Panc1 (cell line): ENCODE measurements at regions not wholly inside any gene's neighbourhood (a gene's known extent, or its start where the extent isn't known, plus 50 kb on each side); places are given as distances from the start of the nearest gene placed in this dataset.

ENCODE experiments used
- CTCF ChIP-seq: fragments of 450-650 bp; IDR thresholded peaks from 2 replicates; pipeline ENCODE4 v1.5.1; 2017; ENCODE audit warnings: mild to moderate bottlenecking
- POLR2AphosphoS5 ChIP-seq: IDR thresholded peaks from 2 replicates; pipeline ENCODE4 v1.6.1; 2012; ENCODE audit warnings: mild to moderate bottlenecking, low read depth, low read length, moderate library complexity

GRCh38 chr5:67957374-67957773 is 258.2 kb upstream of the PIK3R1 start:
- TF ChIP-seq POLR2AphosphoS5 (no peak), CTCF (no peak)
